Nephron progenitor cell (in vitro differentiated cells): ENCODE measurements at regions not wholly inside any gene's neighbourhood (a gene's known extent, or its start where the extent isn't known, plus 50 kb on each side); places are given as distances from the start of the nearest gene placed in this dataset.
A peak's percentile ranks its signal among the peaks of the same experiment; 100 is the strongest.

Source experiments
- DNase-seq: peaks from one replicate; pipeline ENCODE4 v3.0.0; 2021
- H3K27ac Mint-ChIP-seq: 2 replicates; pipeline ENCODE4 v1.8.0; 2021; ENCODE audit warnings: mild to moderate bottlenecking, moderate library complexity, mixed read lengths
- H3K27me3 Mint-ChIP-seq: 2 replicates; pipeline ENCODE4 v1.8.0; 2021; ENCODE audit warnings: mild to moderate bottlenecking, low read depth, mixed read lengths; ENCODE audit not compliant: poor library complexity
- H3K36me3 Mint-ChIP-seq: 2 replicates; pipeline ENCODE4 v1.8.0; 2021; ENCODE audit warnings: low read depth, mixed read lengths
- H3K4me1 Mint-ChIP-seq: 2 replicates; pipeline ENCODE4 v1.8.0; 2021; ENCODE audit warnings: mixed read lengths
- H3K4me3 Mint-ChIP-seq: 2 replicates; pipeline ENCODE4 v1.8.0; 2021; ENCODE audit warnings: mild to moderate bottlenecking, moderate library complexity, mixed read lengths
- H3K9me3 Mint-ChIP-seq: 2 replicates; pipeline ENCODE4 v1.8.0; 2021; ENCODE audit warnings: mild to moderate bottlenecking, moderate library complexity, mixed read lengths
- CTCF ChIP-seq: fragments of 200-600 bp; sonication (generic); IDR thresholded peaks from 2 replicates; pipeline ENCODE4 v1.5.0; 2021; ENCODE audit warnings: antibody characterized with exemption

GRCh38 chr15:66621491-66622467, 56.0 kb upstream of the LCTL start:
- H3K4me1 Mint-ChIP-seq = peaks cover 35% of the 10 kb centered on the region
- peaks cover 19% of the 10 kb centered on the region for H3K27me3 Mint-ChIP-seq
- peak overlapping the region; percentile 54 for H3K4me3 Mint-ChIP-seq
- no peaks in the 10 kb centered on the region for H3K9me3 Mint-ChIP-seq
- no peak overlapping the region for H3K27ac Mint-ChIP-seq
- H3K36me3 Mint-ChIP-seq = no peaks in the 10 kb centered on the region
- peak; percentile 38 for DNase-seq
- no peak for TF ChIP-seq CTCF

GRCh38 chr15:66622591-66623022, 56.8 kb upstream of the LCTL start:
- Mint-ChIP-seq H3K4me3 (peak overlapping the region; percentile 68), H3K27me3 (peaks cover 19% of the 10 kb centered on the region), H3K27ac (no peak overlapping the region), H3K36me3 (no peaks in the 10 kb centered on the region), H3K9me3 (no peaks in the 10 kb centered on the region), H3K4me1 (peaks cover 27% of the 10 kb centered on the region)
- TF ChIP-seq CTCF = no peak
- no peak for DNase-seq

GRCh38 chr15:66623801-66624453, 58.1 kb upstream of the LCTL start:
- Mint-ChIP-seq H3K4me1 (peaks cover 29% of the 10 kb centered on the region), H3K4me3 (no peak overlapping the region), H3K9me3 (no peaks in the 10 kb centered on the region), H3K27ac (no peak overlapping the region), H3K27me3 (peaks cover 19% of the 10 kb centered on the region), H3K36me3 (no peaks in the 10 kb centered on the region)
- no peak for DNase-seq
- TF ChIP-seq CTCF = no peak

- Mint-ChIP-seq H3K9me3 (no peaks in the 10 kb centered on the region), H3K4me1 (peaks cover 40% of the 10 kb centered on the region), H3K27ac (no peak overlapping the region), H3K27me3 (peaks cover 16% of the 10 kb centered on the region), H3K4me3 (no peak overlapping the region), H3K36me3 (no peaks in the 10 kb centered on the region)
- no peak for TF ChIP-seq CTCF
- DNase-seq = no peak
These were observed 59.7 kb upstream of the LCTL start for GRCh38 chr15:66625531-66625930.

- Mint-ChIP-seq H3K27ac (no peak overlapping the region), H3K4me1 (peaks cover 43% of the 10 kb centered on the region), H3K9me3 (no peaks in the 10 kb centered on the region), H3K4me3 (no peak overlapping the region), H3K36me3 (no peaks in the 10 kb centered on the region), H3K27me3 (peaks cover 15% of the 10 kb centered on the region)
- DNase-seq = no peak
- no peak for TF ChIP-seq CTCF
These were observed 60.2 kb upstream of the LCTL start for GRCh38 chr15:66625974-66626373.
